VCaP (cell line): ENCODE measurements at regions not wholly inside any gene's neighbourhood (a gene's known extent, or its start where the extent isn't known, plus 50 kb on each side); places are given as distances from the start of the nearest gene placed in this dataset.

Experiments
- H3K27ac ChIP-seq: fragments of 450-650 bp; 2 replicates; pipeline ENCODE4 v1.5.1; 2017
- TF ChIP-seq, protein P1 (sequence below): fragments of 450-650 bp; conservative IDR thresholded peaks from 2 replicates; pipeline ENCODE4 v1.5.1; 2017; ENCODE audit warnings: mild to moderate bottlenecking, moderate library complexity

DNA sequence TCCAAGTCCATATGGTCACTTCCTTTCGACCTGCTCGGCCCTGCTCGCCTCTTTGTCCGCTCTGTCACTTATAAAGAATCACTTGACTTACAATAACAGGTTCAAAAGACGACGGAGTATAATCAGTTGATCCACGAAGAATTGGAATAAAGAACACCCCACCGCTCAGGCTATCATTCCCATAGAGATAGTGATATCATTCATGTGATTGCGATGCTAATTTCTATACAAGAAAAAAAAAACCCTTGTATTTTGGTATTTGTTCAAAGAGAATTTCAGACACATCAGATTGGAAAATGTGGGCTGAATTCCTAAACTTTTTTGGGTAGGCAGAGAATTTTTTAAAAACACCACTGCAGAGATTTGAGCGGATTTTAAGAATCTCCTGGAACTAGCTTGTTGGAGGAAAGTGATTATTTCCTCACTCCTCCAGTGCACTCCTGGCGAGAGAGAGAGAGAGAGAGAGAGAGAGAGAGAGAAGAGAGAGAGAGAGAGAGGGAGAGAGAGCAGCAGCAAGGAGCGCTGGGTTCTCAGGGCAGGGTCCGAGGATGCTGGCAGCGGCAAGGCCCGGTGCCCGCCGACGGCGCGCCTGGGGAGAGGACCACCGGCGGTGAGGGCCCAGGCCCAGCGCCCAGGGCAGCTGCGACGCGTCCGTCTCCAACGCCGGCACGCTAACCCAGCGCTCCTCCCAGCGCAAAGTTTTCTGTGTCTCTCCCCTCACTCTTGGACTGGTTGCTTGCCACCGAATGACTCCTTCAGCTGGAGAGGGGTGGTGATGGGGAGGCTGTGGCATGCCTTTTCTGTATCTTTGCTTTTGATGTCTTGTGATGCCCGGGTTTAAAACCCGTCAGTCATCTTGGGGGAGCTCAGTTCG, 149.0 kb upstream of the ZNF536 start:
- H3K27ac ChIP-seq = no peak overlapping the region
- TF ChIP-seq, protein P1, sequence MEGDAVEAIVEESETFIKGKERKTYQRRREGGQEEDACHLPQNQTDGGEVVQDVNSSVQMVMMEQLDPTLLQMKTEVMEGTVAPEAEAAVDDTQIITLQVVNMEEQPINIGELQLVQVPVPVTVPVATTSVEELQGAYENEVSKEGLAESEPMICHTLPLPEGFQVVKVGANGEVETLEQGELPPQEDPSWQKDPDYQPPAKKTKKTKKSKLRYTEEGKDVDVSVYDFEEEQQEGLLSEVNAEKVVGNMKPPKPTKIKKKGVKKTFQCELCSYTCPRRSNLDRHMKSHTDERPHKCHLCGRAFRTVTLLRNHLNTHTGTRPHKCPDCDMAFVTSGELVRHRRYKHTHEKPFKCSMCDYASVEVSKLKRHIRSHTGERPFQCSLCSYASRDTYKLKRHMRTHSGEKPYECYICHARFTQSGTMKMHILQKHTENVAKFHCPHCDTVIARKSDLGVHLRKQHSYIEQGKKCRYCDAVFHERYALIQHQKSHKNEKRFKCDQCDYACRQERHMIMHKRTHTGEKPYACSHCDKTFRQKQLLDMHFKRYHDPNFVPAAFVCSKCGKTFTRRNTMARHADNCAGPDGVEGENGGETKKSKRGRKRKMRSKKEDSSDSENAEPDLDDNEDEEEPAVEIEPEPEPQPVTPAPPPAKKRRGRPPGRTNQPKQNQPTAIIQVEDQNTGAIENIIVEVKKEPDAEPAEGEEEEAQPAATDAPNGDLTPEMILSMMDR = no peak

DNA sequence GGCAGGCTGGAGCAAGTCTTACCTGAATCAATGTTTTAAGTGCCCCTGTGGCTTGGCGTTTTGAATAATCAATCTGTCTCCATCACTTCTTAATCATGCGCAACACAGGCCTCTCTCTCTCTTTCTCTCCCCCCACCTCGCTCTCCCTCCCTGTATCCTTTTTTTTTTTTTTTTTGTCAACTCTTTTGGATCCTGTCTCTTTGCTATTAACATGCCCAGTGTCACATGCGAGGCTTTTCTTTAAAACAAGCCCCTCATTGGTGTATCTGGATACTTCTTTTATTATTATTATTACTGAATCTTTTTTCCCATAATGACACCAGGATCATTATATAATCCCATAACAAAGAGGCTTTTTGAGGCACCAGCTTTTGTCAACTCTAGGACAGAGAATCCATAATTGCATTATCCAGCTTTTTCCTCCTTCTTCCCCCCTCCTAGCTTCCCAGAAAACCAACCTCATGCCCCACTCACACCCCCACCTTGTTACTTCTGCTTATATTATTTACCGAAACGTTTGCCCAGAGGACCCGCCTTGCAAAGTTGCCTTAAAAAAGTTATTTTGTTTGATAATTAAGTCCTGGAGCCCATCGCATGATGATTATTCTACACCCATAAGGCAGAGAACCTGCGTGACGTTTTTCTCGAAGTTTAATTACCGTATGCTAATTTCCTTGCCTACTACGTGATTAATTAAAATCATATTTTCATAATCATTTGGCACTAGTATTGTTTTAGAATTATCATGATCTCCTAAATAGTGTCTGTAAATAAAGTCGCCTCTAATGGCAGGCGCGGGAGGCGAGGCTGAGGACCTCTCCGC, 148.1 kb upstream of the ZNF536 start:
- TF ChIP-seq, protein P1 = no peak

DNA sequence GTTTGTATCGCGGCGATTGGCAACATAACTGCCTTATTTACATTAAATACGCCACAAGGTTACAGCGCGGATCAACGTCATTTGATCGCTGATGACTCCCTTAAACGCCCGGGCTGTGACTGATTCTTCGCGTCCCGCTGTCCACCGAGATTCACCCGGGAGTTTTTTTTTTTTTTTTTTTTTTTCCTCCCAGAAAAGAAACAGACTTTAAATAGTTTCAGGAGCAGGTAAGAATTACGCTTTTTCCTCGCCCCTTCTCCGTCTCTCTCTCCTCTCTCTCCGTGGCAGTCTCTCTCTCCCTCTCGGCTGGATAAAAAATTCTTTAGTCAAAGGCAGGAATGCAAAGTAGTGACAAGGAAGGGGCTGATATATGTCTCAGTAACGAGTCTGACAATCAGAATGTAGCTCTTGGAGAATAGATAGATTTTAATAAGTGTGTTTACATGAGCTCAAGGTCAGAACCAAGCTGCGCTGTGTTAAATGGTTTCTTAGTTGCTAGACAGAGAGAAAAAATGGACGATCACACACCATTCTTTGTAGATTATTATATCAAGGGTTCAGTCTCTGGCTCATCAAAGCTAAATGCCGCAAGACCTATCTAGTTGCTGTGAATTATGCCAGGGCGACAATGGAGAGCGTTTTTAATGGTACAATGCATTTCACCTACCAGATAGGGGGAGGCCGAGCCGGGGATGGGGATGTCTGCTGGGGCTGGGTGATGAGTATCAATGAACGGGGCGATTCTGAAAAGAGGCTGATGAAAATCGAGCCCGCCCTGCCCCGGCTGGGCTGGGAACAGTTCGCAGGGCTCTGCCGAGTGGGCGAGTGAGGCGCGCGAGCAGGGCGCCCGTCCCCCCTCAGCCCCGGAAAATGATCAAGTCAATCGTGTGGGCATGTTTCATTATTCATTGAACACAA, 147.2 kb upstream of the ZNF536 start:
- TF ChIP-seq, protein P1 = no peak
- H3K27ac ChIP-seq = peak overlapping the region; percentile 67

More for the DNA sequence above, 148.1 kb upstream of the ZNF536 start:
- peak overlapping the region; percentile 67; the same call in 1 of the 2 replicates for H3K27ac ChIP-seq

DNA sequence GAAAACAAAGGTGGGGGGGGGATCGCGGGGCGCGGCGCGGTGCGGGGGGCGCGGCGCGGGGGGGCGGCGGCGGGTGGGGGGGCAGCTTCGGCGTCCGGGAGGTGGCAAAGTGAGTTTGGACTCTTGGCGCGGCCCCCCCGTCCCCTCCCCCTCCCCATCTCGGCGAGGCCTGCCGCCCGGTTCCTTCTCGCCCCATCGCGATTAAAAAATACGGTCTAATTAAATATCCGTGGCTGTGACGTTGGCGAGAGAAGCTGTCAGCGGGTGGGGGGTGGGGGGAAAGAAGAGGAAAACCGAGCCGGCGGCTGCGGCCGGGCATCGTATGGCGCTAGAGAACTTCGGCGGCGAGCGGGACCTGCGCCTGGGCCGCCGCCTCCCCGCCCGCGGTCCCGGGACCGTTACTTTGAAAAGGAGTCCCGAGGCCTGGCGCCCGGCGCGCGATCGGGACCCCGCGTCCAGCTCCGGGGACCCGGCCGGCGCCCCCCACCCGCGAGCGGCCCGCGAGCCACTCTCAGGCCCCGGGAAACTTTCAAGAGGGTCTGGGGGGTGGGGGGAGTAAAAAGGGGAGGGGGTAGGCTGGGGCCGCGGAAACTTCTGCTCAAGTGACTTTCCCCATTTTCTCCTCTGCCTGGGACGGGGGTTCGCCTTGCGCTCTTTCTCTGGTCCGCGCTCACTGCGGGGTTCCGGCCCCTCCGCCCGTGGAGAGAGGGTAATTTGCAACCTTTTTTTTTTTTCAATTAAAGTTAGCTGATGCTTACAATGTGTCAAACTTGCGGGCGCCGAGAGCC, 146.3 kb upstream of the ZNF536 start:
- peak overlapping the region; percentile 67; the same call in 1 of the 2 replicates for H3K27ac ChIP-seq
- TF ChIP-seq, protein P1 = no peak

DNA sequence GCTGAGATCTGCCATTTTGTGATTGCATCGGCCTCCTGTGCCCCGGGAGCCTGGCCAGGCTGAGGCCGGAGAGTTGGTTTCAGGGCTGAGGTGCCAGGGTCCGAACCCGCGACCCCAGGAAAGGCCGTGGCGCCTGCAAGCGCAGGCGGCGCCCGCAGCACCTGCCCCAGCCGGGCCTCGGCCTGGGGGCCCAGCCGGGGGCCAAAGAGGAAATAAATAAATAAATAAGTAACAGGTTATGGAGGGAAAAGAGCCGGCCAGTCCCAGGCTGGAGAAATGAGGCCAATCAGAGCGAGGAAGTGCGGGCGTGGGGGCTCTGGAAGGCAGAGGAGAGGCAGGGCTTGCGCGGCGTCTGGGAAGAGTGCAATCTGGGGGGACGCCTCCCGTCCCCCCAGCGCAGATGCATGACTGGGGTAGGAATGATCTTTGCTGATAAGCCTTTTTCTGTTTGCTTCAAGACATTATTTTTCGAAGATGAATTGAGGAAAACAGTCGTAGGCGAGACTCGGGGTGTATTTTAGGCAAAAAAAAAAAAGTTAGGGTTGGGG, 145.6 kb upstream of the ZNF536 start:
- H3K27ac ChIP-seq = peak overlapping the region; percentile 67; the same call in 1 of the 2 replicates
- TF ChIP-seq, protein P1 = no peak

DNA sequence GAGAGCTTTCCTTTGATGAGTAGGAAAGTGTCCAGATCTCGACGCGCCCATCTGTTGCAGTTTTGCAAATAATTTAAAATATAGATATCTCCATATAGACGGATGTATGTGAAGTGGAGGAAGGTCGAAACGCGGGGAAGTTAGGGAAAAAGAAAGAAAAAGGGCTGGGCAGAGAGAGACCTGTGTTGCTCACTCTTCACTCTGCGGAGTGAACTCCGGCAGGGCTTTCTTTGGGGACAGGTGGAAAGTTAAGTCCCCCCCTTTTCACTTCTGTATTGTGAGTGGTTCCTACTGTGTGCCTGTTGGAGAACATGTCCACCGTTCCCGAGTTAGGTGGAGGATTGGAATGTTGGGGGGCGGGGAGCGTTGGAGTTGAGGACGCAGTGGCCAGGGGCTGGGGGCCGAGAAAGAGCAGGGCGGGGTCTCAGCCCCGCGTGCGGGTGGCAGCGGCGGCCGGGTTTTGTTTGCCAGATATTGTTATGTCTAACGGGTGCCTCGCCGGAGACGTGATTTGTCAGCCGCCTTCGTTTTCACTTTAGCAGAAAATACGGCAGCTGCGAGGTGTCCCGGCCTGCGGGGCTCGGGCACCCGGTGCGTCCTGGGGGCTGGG, 145.1 kb upstream of the ZNF536 start:
- TF ChIP-seq, protein P1 = no peak
- H3K27ac ChIP-seq = peak overlapping the region; percentile 67
